ENCODE measurements at regions not wholly inside any gene's neighbourhood (a gene's known extent, or its start where the extent isn't known, plus 50 kb on each side); places are given as distances from the start of the nearest gene placed in this dataset.
"Not testable (repeated sequence)": the region's sequence is repeated elsewhere in the genome, so short reads cannot be mapped to it uniquely, and the experiment has no call there.

DNA sequence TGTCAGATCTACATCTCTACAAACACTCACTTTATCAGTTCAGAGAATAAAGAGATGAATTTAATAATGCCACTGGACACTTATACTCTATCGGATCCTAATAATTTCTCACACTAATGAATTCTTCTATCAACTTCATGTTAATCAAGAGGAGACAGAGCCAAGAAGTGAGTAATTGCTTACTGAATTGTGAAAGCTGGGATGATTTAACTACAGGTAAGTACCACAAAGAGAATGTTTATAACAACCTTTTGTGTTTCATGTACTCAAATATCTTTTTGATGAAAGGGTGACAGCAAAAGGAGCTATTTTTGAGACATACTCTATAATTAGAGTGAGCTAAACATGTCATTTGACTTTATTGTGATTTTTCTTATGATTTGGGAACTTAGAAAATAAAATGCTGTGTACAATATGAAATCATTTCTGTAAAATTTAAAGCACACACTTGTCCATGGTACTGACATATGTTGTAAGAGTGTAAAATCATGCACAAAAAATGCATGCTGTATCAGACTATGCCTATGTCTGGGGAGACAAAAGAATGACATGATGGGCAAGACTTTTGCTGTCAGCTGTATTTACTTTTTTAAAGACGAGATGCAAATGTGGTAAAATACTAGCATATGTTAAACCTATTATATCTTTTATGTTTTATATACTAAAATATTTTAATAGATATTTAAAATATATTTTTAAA lies 361.2 kb downstream of the CCER1 start:
- DNase-seq (ENCODE audit: low spot score), result no peak

DNA sequence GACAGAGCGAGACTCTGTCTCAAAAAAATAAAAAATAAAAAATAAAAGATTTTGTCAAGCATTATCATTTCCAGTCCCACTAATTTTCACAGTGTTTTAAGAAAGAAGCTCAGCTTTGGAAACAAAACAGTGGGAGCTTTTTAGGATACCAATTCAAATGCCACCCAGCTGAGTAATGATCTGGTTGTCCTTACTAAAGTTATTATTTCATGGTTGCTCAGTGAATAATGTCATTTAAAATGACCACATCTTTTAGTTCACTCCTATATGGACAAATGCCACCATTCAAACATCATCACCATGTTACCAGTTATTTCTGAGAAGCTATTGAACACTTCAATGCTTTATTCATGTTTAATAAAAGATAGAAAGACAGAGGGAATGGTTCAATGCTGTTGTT lies 365.0 kb downstream of the CCER1 start:
- DNase-seq (ENCODE audit: low spot score), result no peak

DNA sequence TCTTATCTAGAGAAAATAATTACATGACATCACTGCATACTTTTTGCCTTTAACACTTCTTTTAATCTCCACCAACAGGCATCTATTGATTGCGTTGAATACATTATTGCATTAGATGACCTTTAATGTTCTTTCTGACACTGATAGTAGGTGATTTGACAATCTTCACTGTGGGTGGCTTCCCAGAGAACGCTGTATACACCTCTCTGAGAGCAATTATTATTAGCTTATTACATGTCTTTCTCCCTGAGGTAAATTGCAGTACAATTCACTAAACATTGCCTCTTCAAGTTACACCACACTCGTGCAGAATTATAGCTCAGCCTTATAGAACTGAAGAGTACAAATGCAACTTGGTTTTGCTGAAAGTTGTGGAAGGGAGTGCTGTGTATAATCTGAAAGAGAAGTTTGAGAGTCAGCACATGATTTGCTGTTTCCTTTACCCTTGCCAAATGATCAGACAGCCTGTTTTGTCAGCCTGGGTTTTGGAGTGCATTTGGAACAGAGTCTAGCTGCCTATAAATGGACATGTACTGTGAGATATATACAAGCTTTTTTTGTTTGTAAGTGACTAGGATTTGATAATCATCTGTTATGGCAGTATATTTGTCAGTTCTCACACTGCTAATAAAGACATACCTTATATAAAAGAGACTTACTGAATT lies 369.2 kb downstream of the CCER1 start:
- DNase-seq (ENCODE audit: low spot score), result no peak

DNA sequence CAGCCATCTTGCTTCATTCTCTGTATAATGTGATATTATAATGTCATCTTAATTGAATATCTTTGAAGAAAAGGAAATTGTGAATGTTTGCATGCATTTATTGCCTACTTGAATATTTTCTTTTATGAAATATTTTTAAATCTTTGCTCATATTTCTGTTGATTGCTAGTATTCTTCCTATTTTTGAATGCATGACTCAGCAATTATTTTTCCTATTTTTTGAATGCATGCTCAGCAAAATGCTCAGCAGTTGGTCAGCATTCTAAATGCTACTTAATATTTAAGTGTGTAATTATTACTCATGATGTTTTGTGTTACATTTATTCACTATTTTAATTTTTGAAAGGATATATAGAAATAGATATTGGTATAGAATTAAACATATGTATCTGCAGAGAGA lies 378.3 kb downstream of the CCER1 start:
- no peak for DNase-seq (ENCODE audit: low spot score)

DNA sequence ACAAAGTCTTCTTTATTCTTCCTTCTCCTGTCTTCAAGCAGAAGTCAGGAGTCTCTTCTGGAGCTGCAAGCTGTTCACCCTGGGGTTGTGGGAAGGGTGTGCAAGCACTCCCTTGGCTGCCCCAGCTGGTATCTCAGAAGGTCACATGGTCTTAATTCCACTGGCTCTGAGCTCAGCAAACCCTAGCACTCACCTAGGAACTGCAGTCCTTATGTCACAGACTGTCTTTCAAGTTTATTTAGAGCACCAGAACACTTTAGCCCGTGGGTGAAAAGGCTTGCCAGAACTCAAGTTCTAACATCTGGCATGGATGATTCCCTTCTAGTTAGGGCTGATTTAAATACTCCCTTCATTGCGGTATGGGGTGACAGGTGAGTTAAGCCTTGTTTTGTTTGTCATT lies 379.0 kb downstream of the CCER1 start:
- no peak for DNase-seq (ENCODE audit: low spot score)

DNA sequence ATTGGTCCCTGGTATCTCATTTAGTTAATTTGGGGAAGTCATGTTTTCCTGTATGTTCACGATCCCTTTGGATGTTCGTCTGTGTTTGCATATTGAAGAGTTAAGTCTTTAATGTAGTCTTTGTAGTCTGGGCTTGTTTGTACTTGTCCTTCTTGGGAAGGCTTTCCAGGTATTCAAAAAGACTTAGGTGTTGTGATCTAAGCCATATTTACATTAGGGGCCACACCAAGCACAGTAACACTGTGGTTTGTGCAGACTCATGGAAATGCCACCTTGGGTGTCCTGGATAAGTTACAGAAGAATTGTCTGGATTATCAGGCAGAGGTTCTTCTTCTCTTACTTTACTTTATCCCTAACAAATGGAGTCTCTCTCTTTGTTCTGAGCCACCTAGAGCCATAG lies 380.3 kb downstream of the CCER1 start:
- no peak for DNase-seq (ENCODE audit: low spot score)

DNA sequence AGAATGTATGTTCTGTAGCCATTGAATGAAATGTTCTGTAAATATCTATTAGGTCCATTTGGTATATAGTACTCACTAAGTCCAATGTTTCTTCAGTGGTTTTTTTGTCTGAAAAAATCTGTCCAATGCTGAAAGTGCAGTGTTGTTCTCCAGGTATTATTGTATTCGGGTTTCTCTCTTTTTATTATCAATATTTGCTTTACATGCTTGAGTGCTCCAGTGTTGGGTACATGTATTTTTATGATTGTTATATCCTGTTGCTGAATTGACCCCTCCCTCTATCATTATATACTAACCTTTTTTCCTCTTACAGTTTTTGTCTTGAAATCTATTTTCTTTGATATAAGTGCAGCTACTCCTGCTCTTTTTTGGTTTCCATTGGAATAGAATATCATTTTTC lies 382.2 kb downstream of the CCER1 start:
- no peak for DNase-seq (ENCODE audit: low spot score)

DNA sequence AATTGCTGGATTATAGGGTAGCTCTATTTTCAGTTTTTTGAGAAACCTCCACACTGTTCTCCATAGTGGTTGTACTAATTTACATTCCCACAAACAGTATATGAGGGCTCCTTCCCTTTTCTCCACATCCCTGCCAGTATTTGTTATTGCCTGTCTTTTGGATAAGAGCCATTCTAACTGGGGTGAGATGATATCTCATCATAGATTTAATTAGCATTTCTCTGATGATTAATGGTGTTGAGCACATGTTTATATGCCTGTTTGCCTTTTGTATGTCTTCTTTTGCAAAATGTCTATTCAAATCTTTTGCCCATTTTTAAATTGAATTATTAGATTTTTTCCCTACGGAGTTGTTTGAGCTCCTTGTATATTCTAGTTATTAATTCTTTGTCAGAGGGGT lies 385.3 kb downstream of the CCER1 start:
- DNase-seq (ENCODE audit: low spot score), result no peak

DNA sequence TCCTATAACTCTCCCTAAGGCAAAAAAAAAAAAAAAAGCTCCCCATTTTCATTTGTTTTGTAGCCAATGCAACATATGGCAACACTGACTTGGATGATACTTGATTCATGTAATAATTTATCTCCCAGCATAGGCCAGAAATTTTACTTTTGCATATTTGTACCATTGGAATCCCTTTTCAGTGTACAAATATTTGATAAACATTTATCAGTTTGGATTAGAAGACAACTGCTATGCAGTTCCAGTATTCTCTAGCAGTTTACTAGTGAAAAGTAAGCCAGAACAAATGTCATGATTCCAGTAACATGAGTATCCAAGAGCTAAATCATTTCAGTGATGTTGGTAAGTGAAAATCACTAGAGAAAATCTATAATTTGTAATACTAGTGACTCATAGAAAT lies 392.3 kb downstream of the CCER1 start:
- DNase-seq (ENCODE audit: low spot score), result no peak

DNA sequence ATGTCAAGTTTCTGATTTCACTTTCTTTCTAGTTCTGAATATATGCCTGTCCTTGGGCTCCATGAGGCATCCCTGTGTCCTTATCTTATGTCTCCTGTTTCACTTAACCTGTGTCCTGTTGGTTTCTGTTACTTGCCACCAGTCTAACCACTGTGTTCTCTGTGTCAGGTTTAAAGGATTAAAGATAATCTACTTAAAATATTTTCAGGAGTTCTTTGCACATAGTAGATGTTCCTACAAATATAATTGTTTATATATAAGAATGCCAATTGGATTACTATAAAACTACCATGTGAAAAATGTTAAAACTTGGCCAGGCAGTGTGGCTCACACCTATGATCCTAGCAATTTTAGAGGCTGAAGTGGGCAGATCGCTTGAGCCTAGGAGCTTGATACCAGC lies 406.4 kb downstream of the CCER1 start:
- DNase-seq (ENCODE audit: low spot score), result no peak

DNA sequence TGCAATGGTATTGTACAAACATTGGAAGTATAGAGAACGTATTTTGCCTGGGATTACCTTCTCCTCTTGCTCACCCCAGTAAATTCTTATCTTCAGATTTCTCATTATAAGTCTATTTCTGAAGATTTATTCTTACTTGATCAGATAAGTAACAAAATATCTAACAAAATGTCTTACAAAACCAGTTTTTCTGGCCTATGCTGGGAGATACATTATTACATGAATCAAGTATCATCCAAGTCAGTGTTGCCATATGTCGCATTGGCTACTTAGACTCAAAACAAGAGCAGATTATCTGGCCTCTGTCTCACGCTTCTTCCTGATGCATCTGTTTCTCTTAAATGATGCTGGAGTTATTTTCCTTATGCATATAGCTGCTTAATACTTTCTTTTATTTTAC lies 408.5 kb downstream of the CCER1 start:
- DNase-seq (ENCODE audit: low spot score), result no peak

DNA sequence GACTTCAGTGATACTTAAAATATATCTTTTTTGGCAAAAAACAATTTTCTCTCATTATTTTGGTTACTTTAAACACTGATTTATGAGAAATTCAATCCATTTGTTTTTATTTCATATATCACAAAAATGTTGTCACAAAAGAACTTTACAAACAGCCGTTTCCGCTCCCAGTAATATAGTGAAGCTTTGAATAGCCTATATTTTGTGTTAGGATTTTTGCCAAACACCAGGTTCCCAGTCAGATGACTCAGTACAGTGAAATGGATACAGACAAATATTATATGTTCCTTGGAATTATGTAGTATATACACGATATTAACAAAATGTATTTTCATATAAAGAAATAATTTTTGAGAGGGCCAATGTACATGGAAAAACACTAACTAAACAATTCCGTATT lies 411.1 kb downstream of the CCER1 start:
- DNase-seq (ENCODE audit: low spot score), result no peak

DNA sequence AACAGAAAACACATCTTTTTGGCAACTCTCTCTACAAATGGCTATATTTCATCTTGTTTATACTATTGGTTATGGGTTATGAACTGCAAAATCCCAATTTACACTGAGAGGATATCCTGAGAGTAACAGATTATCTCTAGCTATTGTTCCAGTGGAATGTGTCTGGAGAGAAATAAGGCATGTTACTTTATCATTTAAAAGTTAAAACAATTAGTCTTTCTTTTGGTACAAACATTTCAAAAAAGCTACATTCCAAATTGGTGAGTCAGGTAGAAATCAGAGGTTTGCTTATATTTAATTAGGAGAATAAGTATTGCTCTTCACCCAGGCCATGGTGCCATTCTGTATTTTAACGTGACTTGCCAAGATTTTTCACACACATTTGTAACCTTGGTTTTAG lies 411.6 kb downstream of the CCER1 start:
- no peak for DNase-seq (ENCODE audit: low spot score)

DNA sequence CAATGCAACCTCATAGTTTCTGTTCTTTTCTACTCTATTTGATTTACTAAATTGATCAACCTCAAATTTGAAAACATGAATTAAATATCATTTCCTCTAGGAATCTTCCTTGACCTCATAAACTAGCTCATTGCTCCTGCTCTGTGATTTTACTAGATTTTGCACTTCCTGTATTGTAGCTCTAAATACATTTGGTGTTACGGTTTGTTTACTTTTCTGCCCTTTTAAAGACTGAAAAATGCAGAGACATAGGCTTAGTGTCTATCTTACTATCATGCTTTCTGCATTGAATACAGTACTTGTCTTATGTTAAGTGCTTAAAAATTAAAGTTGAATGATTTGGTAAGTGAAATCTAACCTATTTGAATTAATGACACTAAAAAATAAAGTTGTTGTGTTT lies 412.1 kb downstream of the CCER1 start:
- not testable (repeated sequence) for DNase-seq (ENCODE audit: low spot score)

DNA sequence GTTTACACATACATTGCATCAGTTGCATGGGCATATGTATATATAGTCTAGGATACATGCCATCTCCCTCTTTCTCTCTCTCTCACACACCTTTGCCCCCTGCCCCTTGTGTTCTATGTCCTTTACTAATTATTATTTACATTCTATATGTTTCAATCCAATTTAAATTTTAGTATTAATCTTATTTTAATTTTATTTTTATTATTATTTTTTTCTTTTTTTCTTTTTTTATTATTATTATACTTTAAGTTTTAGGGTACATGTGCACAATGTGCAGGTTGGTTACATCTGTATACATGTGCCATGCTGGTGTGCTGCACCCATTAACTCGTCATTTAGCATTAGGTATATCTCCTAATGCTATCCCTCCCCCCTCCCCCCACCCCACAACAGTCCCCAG lies 421.1 kb downstream of the CCER1 start:
- DNase-seq (ENCODE audit: low spot score), result not testable (repeated sequence)

DNA sequence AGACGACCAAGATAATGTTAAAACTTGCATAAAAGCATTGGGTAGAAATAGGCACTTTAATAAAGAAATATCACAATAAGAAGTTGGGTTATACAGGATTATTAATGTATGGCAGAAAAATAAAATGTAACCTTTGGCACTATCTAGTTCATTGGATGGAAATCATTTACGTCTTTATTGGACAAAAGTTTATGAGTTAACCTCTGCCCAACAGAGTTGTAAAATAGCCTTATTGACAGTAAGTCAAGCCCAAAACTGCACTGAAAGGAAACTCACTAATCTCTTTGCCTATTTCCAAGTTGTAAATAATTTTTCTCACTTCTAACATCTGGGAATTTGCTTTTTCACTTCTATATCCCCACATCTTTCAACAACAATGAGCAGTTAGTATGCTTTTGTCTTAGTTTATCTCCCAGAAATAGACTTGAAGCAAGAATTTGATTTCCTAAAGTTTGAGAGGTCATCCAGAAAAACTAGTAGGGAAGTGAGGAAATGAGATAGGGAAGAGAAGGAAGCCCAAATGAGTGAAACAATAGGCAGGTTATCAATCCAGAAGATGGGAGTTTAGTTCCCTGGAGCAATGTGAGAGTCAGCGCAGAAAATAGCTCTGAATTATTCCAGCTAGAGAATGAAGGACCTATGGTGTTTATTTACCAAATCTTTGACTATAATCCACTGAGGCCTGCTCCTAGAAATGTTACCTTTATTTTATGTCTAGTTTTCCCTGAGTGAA lies 434.8 kb downstream of the CCER1 start:
- no peak for DNase-seq (ENCODE audit: low spot score)

DNA sequence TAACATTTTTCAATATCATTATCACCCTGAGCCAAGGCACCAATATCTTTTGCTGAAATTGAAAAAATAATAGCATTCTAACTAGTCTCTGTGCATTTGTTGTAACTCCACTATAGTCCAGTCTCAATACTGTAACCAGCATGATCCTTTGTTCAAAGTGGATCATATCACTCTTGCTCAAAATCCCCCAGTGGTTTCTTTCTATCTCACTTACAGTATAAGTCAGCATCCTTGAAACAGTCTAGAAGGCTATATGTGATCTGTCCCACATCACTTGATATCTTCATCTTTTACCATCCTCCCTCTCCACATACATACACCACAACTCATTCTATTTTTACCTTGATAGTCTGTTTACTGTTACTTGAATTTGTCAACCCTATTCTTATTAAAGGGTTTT lies 435.7 kb downstream of the CCER1 start:
- no peak for DNase-seq (ENCODE audit: low spot score)

DNA sequence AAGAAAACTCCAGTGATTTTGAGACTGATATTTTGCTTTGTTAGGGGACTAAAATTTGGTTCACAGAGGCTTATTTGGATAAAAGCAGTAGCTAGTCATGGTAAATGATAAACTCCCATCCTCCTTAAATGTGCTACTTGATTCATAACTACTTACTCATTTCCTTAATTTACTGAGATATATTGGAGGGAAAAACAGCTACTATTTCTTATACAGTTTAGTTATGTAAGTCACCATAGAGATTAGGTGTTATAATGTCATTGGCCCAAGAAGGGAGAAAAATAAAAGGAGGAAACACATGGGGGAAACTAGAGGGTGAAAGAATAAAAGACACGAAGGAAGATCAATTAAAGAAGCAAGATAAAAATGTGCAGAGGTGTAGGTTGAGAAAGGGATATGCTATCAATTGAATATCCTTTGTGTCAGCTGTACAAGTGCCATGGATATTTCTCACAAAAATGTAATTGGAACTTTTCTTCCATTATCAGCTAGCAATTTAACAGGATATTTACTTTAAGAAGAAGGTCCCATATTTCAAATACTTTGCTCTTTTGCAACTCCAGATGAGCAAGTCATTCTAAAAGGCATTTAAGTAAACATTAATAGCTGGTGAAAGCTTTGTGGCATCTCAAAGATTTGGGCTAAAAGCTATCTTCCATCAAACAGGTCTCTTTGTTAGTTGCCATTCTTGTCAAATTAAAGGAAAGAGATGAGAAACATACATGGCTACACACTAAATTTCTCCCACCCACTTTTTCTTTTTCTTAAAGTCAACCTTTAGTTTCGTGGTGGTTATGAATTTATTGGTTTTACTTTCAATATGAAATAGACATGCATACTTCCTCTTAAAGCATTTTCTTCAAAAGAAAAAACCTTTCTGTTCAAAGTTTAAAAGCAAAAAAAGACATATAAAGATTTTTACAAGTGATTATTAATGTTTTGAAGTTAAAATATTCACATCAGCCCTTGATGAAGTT lies 439.5 kb downstream of the CCER1 start:
- DNase-seq (ENCODE audit: low spot score), result peak; percentile 23

DNA sequence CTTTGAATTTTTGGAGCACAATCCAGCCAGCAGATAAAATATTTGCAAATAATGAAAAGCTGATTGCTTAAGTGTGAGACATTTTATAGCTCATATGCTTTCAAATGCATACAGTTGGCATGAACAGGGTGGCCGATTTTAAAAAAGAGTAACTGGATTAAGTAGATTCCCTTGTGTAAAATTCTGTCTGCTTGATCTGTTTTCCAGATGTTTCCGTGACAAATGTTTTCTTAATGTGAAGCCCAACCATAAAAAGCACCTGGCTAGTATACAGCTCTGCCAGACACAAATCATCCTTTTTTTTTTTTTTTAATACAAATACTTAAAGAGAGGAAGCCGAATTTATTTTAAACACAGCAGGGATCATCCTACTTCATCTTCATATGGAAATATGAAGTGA lies 440.7 kb downstream of the CCER1 start:
- DNase-seq (ENCODE audit: low spot score), result no peak

DNA sequence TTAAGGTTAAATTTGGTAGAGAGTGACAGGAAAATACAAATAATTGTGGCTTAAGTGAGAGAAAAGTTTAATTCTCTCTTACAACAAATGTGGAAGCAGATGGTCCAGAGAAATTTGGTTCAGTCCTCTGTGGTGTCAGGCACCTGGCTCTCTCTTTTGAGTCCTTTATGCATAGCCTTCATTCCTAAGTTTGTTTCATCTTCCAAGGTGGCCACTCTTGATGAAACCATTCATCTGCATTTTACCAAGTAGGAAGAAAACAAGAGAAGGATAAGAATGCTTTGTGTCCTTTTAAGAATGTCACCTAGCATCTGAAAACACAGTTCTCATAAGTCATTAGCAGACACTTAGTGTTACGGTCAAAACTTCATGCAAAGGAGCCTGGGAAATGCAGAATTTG lies 442.5 kb downstream of the CCER1 start:
- no peak for DNase-seq (ENCODE audit: low spot score)

DNA sequence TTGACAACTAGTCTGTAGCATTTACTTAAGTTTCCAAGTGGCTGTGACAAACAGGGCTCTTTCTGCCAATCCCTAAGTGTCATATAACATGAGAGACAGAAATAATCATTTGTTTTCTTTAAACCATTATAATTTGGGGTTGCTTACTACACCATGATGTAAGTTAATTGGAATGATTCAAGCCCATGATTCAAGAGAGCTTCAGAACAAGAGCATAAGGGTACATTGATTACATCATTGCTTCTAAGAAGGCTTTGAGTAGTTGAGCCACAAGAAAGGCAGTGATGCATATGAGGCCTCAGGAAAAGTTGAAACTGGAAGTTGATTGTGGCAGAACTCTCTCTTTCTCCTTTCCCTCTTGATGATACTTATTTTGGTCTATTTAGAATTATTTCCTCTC lies 444.0 kb downstream of the CCER1 start:
- DNase-seq (ENCODE audit: low spot score), result no peak

DNA sequence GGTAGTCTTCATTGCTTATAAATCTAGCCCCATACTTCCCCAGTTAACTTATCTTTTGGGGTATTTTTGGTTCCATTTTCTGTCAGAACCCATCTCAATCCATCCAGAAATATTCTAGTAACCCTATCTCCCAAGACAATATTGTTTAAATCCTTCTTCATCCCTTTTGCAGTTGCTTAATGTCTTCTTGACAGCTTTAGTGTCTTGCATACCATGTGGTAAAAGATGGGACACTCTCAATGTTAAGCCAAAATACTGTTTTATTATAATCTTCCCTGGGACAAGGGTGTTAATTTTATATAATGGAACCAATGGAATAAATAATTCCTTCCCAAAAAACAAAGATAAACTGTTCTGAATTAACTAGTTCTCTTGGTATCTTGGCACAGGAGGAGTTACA lies 450.2 kb downstream of the CCER1 start:
- DNase-seq (ENCODE audit: low spot score), result no peak
